Hematopoietic multipotent progenitor cell treated with erythropoietin and hydrocortisone succinate and interleukin-3 and kit ligand, for 17 days (in vitro differentiated cells): ENCODE measurements at regions not wholly inside any gene's neighbourhood (a gene's known extent, or its start where the extent isn't known, plus 50 kb on each side); places are given as distances from the start of the nearest gene placed in this dataset.
"Not testable (repeated sequence)": the region's sequence is repeated elsewhere in the genome, so short reads cannot be mapped to it uniquely, and the experiment has no call there.

Source experiments
- DNase-seq: peaks from one replicate; pipeline ENCODE4 v3.0.0-alpha.2; 2015; ENCODE audit warnings: low spot score

- no peak for DNase-seq
Observed at GRCh38 chr9:31699836-31700235, 684.6 kb upstream of the ACO1 start.

DNA sequence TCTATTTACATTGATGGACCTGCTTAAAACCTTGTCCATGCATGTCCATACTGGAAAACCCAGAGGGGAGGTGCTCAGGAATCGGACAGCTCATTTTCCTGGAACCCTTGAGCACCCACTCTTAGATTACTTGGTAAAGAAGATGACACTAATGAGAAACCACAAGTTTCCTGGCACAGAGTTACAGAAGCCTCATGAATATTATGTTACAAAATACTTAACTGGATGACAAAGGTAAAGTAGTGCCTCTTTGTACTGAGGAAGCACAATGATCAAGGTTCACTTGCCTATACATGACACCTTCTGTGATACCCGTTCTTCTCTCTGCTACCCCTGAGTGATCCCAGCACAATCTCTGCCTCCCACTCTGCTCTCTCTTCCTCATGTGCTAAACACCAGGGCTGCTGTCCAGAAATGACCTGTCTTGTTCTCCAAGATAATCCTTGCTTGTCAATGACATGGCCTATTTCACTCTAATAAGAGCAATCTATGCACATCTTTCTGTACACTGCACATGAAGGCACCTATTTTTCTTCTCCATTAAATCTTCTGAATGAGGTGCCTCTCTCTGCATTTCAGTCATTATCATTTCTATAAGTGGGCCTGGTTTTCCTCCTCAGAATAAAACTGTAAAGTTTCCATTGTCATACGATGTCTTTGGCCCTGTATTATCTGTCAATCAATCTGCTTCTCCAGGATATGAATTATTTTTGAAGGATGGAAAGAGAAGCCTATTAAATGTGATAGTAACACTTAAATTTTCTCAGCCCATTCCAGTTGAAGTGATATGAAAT is 684.0 kb upstream of the ACO1 start:
- no peak for DNase-seq

DNA sequence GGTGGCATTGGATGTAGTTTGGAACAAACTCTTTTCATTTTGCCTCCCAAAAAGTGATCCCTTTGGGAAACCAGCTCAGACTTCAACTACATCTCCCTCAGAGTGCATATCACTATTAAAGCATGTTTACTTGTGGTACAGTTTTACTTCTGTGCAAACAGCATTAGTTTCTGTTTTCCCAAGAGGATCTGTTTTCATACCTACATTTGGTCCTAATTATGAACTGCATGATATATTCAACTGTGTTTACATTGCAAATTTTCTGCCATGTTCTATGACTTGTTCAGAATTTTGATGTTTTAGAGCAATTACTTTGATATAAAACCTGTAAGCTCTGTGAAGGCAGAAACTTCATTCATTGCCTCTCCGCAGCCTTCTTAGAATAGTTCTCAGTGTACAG is 681.5 kb upstream of the ACO1 start:
- DNase-seq, result no peak

DNA sequence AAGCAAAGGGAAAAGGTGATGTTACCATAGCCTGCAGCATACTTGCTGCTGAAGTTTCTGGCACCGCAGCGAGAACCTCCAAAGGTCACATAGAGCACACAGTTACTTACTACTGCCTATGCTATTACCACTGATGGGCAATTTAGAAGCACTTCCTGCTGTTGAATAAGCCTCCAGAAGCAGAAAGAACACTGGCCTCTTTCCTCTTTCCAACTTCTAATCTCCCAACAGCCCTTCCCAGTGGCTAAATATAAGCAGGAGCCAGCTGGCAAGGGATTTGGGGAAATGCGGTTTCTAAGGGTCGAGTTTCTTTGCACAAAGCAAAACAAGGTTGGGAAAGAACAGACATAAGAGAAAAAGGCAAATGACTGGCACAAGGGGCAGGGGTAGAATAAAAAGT is 669.2 kb upstream of the ACO1 start:
- no peak for DNase-seq

DNA sequence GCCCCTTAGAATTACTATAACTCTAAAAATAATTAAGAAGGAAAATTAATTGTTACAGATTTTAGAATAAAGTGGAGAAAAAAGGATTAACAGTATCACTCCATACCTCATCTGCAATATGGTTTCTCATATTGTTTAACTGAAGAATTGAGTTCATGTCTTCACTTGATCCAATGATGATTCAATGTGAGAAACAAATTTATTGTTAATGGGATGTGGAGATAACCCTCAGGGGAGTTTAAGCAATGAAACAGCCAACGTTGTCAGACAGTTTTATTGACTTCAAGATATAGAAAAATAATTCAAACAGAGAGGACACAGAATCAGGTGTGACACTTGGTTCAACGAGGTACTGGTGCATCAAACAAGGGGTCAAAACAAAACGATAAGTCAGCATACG is 665.2 kb upstream of the ACO1 start:
- no peak for DNase-seq

- no peak for DNase-seq
Observed at GRCh38 chr9:31730398-31730797, 654.0 kb upstream of the ACO1 start.

DNA sequence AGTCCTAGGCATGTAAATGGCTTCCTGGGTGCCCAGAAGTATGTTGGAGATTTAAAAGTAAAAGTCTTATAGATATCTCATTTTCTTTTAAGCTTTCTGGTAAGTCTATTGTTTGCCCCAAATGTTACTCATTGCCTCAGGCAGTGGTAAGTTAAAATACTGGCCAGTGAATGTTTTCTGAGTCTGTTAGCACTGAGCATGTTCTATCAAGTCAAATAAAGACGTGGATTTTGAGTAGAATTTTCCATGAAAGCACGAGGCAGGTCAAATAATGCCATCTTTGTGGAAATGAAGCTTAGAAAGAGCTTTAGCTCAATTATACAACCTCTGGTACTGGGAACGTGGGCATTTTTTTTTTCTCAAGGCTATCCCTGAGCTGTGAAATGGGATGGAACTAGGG is 651.3 kb upstream of the ACO1 start:
- no peak for DNase-seq

DNA sequence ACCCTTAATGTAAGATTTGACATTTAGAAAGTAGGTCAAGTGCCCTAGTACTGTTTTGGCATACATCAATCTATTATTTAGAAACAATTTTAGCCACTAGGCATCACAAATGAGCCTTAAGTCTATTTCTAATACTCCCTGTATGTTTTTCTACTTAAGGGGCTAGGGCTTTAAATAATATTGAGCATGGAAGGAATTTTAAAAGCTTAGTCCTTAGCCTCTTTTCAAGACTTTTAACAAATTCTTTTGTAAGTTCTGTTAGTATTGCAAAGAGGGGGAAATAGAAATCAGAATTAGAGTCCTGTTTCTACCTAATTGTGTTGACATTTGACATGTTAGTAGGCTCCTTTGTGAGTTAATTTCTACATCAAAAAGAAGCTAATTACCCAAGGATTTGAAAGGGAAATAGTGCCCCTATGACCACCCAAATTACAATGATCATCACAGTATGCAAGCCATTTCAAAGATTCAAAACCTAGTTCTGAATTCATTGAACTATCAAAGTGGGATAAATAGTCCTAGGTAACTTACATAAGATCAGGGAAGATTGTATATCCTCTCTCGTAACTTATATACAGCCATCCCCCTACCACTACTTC is 647.8 kb upstream of the ACO1 start:
- no peak for DNase-seq

GRCh38 chr9:31740705-31741104 is 643.7 kb upstream of the ACO1 start:
- DNase-seq, result no peak

GRCh38 chr9:31744589-31744988 is 639.9 kb upstream of the ACO1 start:
- DNase-seq, result no peak

DNA sequence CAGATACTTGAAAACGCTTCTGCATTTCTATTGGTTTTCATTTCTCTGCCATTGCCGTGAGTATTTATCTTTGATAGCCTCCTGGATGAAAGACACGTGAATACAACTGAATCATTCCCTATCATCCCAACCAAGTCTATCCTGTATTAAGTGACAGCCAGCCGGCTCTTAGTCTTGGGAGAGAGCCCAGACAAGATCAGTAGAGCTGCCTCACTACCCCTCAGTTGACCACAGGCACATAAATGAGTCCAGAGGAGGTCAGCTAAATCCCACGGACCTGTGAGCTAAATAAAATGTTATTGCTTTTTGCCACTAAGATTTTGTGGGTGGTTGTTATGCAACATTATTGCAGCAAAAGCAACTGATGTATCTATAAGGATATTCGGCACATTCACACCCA is 639.0 kb upstream of the ACO1 start:
- DNase-seq, result no peak

DNA sequence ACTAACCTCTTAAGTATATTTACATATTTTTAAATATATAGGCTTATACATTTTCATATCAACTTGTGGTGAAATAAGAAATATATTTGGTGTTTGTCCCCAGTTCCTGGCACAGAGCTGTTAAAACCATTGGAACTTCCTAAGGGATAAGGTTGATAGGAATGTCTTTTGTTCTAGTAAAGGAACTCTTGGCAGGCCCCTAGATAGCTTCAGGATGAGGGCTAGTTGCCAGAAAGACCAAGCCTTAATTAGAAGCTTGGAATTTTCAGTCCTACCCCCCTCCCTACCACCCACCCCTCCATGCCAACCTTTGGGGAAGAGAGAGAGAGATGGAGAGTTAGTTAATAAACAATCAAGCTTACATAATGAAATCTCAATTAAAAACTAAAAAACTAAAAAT is 638.6 kb upstream of the ACO1 start:
- DNase-seq, result no peak

DNA sequence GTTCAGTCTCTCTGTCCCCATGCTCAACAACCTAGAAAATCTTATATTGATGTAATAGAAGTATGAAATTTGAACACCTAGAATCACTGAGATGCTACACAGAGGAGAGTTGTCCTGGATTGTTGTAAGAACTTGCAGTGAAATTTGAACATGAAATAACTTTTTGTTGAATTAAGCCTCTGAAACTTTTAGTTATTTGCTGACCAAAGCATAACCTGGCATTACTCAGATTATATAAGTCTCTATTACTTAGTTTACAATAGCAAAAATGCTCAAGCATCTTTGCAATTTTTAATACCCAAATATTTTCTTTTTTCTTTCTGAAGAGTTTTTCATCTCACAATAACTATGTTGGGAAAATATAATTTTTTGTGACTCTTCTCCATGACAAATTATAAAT is 630.7 kb upstream of the ACO1 start:
- no peak for DNase-seq

DNA sequence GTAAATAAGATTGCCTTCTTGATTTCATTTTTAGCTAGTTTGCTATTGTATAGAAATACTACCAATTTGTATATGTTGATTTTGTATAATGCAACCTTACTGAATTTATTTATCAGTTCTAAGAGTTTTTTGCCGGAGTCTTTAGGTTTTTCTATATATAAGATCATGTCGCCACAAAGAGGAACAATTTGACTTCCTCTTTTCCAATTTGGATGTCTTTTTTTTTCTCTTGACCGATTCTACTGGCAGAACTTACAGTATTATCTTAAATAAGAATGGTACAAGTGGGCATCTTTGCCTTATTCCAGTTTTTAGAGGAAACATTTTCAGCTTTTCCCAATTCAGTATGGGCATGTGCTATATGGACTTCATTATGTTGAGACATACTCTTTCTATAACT is 624.7 kb upstream of the ACO1 start:
- DNase-seq, result no peak

DNA sequence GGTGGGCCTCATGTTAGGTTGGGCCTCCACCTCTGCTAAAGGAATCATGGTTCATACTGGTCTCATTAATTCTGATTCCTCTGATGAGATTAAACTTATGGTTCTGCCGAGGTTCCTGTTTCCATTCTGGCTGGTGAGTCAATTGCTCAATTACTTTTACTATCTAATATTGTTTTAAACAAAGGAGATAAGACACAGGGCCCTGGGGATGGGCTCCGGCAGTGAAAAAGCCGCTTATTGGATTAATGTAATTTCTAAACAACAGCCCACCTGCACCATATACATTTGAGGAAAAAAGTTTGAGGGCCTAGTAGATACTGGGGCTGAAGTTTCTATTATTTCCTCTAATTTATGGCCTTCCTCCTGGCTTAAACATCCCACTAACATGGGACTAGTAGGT is 610.4 kb upstream of the ACO1 start:
- not testable (repeated sequence) for DNase-seq

- DNase-seq, result no peak
Observed at GRCh38 chr9:31774571-31774970, 609.9 kb upstream of the ACO1 start.

DNA sequence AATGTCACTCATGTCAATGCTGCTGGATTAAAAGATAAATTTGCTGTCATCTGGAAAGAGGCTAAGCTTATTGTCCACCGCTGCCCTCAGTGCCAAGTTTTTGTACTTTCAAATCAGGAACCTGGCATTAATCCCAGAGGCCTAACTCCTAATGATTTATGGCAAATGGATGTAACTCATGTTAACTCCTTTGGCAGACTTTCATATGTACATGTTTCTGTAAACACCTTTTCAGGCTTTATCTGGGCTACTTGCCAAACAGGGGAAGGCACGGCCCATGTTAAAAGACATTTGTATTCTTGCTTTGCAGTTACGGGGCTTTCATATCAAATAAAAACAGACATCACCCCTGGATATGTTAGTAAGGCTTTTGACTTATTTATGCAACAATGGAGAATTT is 608.0 kb upstream of the ACO1 start:
- DNase-seq, result no peak

- DNase-seq, result no peak
Observed at GRCh38 chr9:31783491-31783890, 601.0 kb upstream of the ACO1 start.

- no peak for DNase-seq
Observed at GRCh38 chr9:31790720-31791119, 593.7 kb upstream of the ACO1 start.

DNA sequence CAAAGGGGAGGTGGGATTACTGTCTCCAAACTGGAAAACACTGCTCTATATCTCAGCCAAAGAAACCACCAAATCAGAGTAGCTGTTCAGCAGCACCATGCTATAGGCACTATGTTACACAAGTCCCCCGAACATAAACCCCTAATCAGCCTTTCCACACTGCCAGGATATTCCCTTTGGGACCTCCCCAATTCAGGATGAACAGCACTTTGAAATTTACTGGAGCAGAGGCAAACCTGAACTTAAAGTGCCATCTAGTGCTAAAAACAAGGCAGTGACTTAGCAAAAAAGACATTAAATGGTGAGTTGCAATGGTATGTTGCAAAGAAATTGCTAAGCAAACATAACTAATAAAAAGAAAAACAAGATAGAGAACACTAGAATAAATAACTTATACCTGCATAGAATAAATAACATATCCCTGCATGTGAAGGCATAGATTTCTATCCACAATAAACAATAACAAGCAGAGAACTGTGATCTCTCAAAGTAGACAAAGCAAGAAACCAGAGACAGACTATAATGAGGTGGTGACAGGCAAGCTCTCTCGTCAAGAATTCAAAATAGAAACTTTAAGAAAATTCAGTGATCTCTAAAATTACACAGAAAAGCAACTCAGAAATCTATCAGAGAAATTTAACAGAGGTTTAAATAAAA is 584.4 kb upstream of the ACO1 start:
- DNase-seq, result no peak

DNA sequence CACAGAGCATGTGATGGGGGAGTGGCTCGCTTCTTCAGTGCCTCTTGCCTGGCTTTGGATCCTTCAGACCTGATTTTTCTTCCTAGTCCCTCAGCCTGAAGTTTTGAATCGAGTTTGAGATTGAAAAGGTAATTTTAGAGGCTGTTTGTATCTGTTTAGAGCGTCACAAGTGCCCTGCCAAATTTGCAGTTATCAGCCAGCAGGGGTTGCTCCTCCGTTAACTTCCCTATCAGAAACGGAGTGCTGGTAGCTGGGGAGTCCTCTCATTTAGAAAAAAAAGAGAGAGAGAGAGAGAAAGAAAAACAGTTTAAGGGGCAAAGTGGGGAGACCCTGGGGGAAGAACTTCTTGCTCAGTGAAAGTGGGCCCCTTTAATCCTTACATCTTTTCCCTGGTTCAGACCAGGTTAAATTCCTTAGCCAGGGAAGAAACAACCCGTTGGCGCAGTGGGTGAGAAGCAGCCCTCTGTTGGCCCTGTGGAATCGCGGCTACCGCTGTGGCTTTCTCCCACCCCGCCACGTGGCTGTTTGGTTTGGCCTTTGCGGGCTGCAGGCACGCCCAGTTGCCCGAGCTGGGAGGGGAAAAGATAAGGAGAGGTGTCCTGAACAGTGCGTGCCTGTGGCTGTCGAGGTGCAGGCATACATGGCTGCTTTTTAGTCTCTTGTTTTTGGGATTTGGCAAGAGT is 576.7 kb upstream of the ACO1 start:
- DNase-seq, result no peak

GRCh38 chr9:31808766-31809165 is 575.7 kb upstream of the ACO1 start:
- no peak for DNase-seq

GRCh38 chr9:31820426-31820825 is 564.0 kb upstream of the ACO1 start:
- DNase-seq, result no peak
